Activated naive CD4-positive, alpha-beta T cell treated with anti-CD3 and anti-CD28 coated beads, Interleukin-2, amount 50 U/mL, for 72 hours (primary cell): ENCODE measurements at regions not wholly inside any gene's neighbourhood (a gene's known extent, or its start where the extent isn't known, plus 50 kb on each side); places are given as distances from the start of the nearest gene placed in this dataset.

Experiments
- ATAC-seq, 2 donors: fragments of 150-1000 bp; cut with Tn5 transposase; 2 replicates each; pipeline ENCODE4 v1.10.0; 2021; ENCODE audit warnings: mild to moderate bottlenecking in 2 of 2, moderate library complexity in 2 of 2
- DNase-seq, 2 donors: peaks; one replicate each; pipeline ENCODE4 v3.0.0; 2021 to 2022; ENCODE audit warnings: low spot score in 2 of 2
- H3K27ac Mint-ChIP-seq, 2 donors: one replicate each; pipeline ENCODE4 v1.8.0; 2022; ENCODE audit warnings: mild to moderate bottlenecking in 2 of 2, mixed read lengths in 2 of 2
- H3K36me3 Mint-ChIP-seq, 2 donors: one replicate each; pipeline ENCODE4 v1.8.0; 2022; ENCODE audit warnings: mixed read lengths in 2 of 2
- H3K9me3 Mint-ChIP-seq, 2 donors: one replicate each; pipeline ENCODE4 v1.8.0; 2022; ENCODE audit warnings: mixed read lengths in 2 of 2

- DNase-seq (peak in 1 of 2 donors; percentile 6), ATAC-seq (no peak)
- peak overlapping the region in 1 of 2 donors; percentile 62 for H3K27ac Mint-ChIP-seq
- H3K9me3 Mint-ChIP-seq, result no peaks in the 10 kb centered on the region
- H3K36me3 Mint-ChIP-seq, result peaks cover 0 to 12% of the 10 kb centered on the region in 2 donors
Observed at GRCh38 chr7:25949736-25950487, 202.1 kb upstream of the NFE2L3 start.

GRCh38 chr7:25950488-25951413 is 201.2 kb upstream of the NFE2L3 start:
- peak; percentile 81 to 89 for DNase-seq
- Mint-ChIP-seq H3K9me3 (no peaks in the 10 kb centered on the region), H3K27ac (peak overlapping the region; percentile 62 to 87), H3K36me3 (peaks cover 0 to 12% of the 10 kb centered on the region in 2 donors)
- peak; percentile 98 to 99 for ATAC-seq

- Mint-ChIP-seq H3K36me3 (peaks cover 0 to 12% of the 10 kb centered on the region in 2 donors), H3K9me3 (no peaks in the 10 kb centered on the region), H3K27ac (peak overlapping the region in 1 of 2 donors; percentile 62)
- DNase-seq, result no peak
- peak; percentile 67 to 72 for ATAC-seq
Observed at GRCh38 chr7:25951414-25952260, 200.4 kb upstream of the NFE2L3 start.

GRCh38 chr7:25952261-25953057 is 199.5 kb upstream of the NFE2L3 start:
- H3K27ac Mint-ChIP-seq, result no peak overlapping the region
- DNase-seq (no peak), ATAC-seq (no peak)
- no peaks in the 10 kb centered on the region for H3K9me3 Mint-ChIP-seq
- H3K36me3 Mint-ChIP-seq, result peaks cover 0 to 12% of the 10 kb centered on the region in 2 donors

- ATAC-seq (no peak), DNase-seq (no peak)
- H3K27ac Mint-ChIP-seq, result no peak overlapping the region
- H3K9me3 Mint-ChIP-seq, result no peaks in the 10 kb centered on the region
- peaks cover 0 to 12% of the 10 kb centered on the region in 2 donors for H3K36me3 Mint-ChIP-seq
Observed at GRCh38 chr7:25953859-25954258, 198.1 kb upstream of the NFE2L3 start.

- Mint-ChIP-seq H3K9me3 (no peaks in the 10 kb centered on the region), H3K27ac (no peak overlapping the region), H3K36me3 (peaks cover 0 to 7% of the 10 kb centered on the region in 2 donors)
- ATAC-seq (no peak), DNase-seq (no peak)
Observed at GRCh38 chr7:25954395-25954794, 197.6 kb upstream of the NFE2L3 start.

GRCh38 chr7:25959168-25959734 is 192.7 kb upstream of the NFE2L3 start:
- Mint-ChIP-seq H3K36me3 (no peaks in the 10 kb centered on the region), H3K9me3 (peaks cover 0 to 6% of the 10 kb centered on the region in 2 donors), H3K27ac (no peak overlapping the region)
- DNase-seq, result no peak
- ATAC-seq, result no peak

- Mint-ChIP-seq H3K9me3 (peaks cover 0 to 6% of the 10 kb centered on the region in 2 donors), H3K36me3 (no peaks in the 10 kb centered on the region)
- no peak for ATAC-seq
Observed at GRCh38 chr7:25963733-25964132, 188.3 kb upstream of the NFE2L3 start.

GRCh38 chr7:25964483-25964991 is 187.5 kb upstream of the NFE2L3 start:
- no peak for DNase-seq

More at GRCh38 chr7:25963733-25964132, 188.3 kb upstream of the NFE2L3 start:
- no peak for DNase-seq
- H3K27ac Mint-ChIP-seq, result no peak overlapping the region

GRCh38 chr7:25965405-25966123 is 186.4 kb upstream of the NFE2L3 start:
- no peak for DNase-seq
- Mint-ChIP-seq H3K27ac (no peak overlapping the region), H3K36me3 (no peaks in the 10 kb centered on the region), H3K9me3 (peaks cover 0 to 6% of the 10 kb centered on the region in 2 donors)
- ATAC-seq, result no peak

More at GRCh38 chr7:25964483-25964991, 187.5 kb upstream of the NFE2L3 start:
- Mint-ChIP-seq H3K36me3 (no peaks in the 10 kb centered on the region), H3K27ac (no peak overlapping the region), H3K9me3 (peaks cover 0 to 6% of the 10 kb centered on the region in 2 donors)
- ATAC-seq, result no peak

- no peak for ATAC-seq
- Mint-ChIP-seq H3K9me3 (no peaks in the 10 kb centered on the region), H3K27ac (no peak overlapping the region), H3K36me3 (no peaks in the 10 kb centered on the region)
- DNase-seq, result no peak
Observed at GRCh38 chr7:25966469-25966868, 185.5 kb upstream of the NFE2L3 start.

GRCh38 chr7:25967278-25968204 is 184.5 kb upstream of the NFE2L3 start:
- DNase-seq (no peak), ATAC-seq (peak in 1 of 2 donors; percentile 50)
- H3K27ac Mint-ChIP-seq, result peak overlapping the region; percentile 14 to 90
- no peaks in the 10 kb centered on the region for H3K9me3 Mint-ChIP-seq
- H3K36me3 Mint-ChIP-seq, result no peaks in the 10 kb centered on the region

GRCh38 chr7:25968205-25968993 is 183.6 kb upstream of the NFE2L3 start:
- Mint-ChIP-seq H3K36me3 (no peaks in the 10 kb centered on the region), H3K27ac (peak overlapping the region; percentile 14 to 90), H3K9me3 (no peaks in the 10 kb centered on the region)
- peak; percentile 26 to 58 for DNase-seq
- ATAC-seq, result peak; percentile 83 to 85
